Testis (tissue), 2 donors: ENCODE measurements at regions not wholly inside any gene's neighbourhood (a gene's known extent, or its start where the extent isn't known, plus 50 kb on each side); places are given as distances from the start of the nearest gene placed in this dataset.
"Not testable (repeated sequence)": the region's sequence is repeated elsewhere in the genome, so short reads cannot be mapped to it uniquely, and the experiment has no call there.

Source experiments
- DNase-seq: peaks from one replicate; pipeline ENCODE4 v3.0.0-alpha.2; 2019
- H3K27ac ChIP-seq, 2 donors: fragments of 200-600 bp; sonication (generic); one replicate each; pipeline ENCODE4 v1.5.1; 2019
- H3K27me3 ChIP-seq: fragments of 200-600 bp; sonication (generic); one replicate; pipeline ENCODE4 v1.5.1; 2019
- H3K36me3 ChIP-seq: fragments of 200-600 bp; sonication (generic); one replicate; pipeline ENCODE4 v1.5.1; 2017; ENCODE audit warnings: low read depth; ENCODE audit errors: missing control alignments
- H3K4me1 ChIP-seq: fragments of 200-600 bp; sonication (generic); one replicate; pipeline ENCODE4 v1.5.1; 2019
- H3K4me3 ChIP-seq, 2 donors: fragments of 200-600 bp; sonication (generic); one replicate each; pipeline ENCODE4 v1.5.1; 2017 to 2019
- H3K9me3 ChIP-seq: fragments of 200-600 bp; sonication (generic); one replicate; pipeline ENCODE4 v1.5.1; 2017
- POLR2A ChIP-seq: fragments of 450-650 bp; IDR thresholded peaks from one replicate; pipeline ENCODE4 v1.6.1; 2017; ENCODE audit warnings: antibody characterized with exemption, mild to moderate bottlenecking, moderate library complexity
- WGBS, 2 donors: methylation state at CpG; one replicate each; pipeline ENCODE4 v1.1.5; 2018; 5-methylcytosine and 5-hydroxymethylcytosine counted together
- intact Hi-C: fragments of 100-400 bp; cut with DNase I; formaldehyde crosslinking; loops from one replicate; pipeline ENCODE4 v1.15.1; 2023; ENCODE audit warnings: low total_unique reads
- TF ChIP-seq, protein P1 (sequence below), 3 experiments: fragments of 450-650 bp in 2 of 3; fragments of 200-600 bp in 1 of 3; sonication (generic) in 1 of 3; IDR thresholded peaks; one replicate each; pipeline ENCODE4 v1.5.1; 2016 to 2019; ENCODE audit warnings: antibody characterized with exemption in 3 of 3, mild to moderate bottlenecking in 2 of 3, moderate library complexity in 1 of 3

DNA sequence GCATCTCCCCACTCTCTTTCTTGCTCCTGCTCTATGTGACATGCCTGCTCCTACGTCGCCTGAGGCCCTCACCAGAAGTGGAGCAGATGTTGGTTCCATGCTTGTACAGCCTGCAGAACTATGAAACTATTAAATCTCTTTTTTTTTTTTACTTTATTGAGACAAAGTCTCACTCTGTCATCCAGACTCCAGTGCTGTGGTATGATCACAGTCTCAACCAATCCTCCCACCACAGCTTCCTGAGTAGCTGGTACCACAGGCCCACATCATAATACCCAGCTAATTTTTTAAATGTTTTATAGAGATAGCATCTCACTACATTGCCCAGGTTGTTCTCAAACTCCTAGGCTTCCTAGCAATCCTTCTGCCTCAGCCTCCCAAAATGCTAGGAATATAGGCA lies 1067.7 kb downstream of the PCDH9 start:
- no peak overlapping the region for H3K27ac ChIP-seq
- no peak for TF ChIP-seq POLR2A
- intact Hi-C loops: no loop called here
- no peaks in the 10 kb centered on the region for H3K9me3 ChIP-seq
- no peaks in the 10 kb centered on the region for H3K36me3 ChIP-seq
- WGBS, 2 donors: 62 to 76% methylated on average over 2 of the region's 2 CpGs
- DNase-seq: no peak
- H3K4me1 ChIP-seq: no peaks in the 10 kb centered on the region
- no peak overlapping the region for H3K4me3 ChIP-seq
- H3K27me3 ChIP-seq: no peaks in the 10 kb centered on the region

DNA sequence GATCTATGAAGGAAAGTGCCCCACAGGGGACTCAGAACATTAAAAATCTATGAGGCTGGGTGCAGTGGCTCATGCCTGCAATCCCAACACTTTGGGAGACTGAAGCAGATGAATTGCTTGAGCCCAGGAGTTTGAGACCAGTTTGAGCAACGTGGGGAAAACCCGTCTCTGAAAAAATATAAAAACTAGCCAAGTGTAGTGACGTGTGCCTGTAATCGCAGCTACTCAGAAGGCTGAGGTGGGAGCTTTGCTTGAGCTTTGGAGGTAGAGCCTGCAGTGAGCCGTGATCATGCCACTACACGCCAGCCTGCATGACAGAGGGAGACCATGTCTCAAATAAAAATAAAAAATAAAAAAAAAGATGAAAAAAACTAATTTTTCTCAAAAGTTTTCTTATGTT lies 1070.6 kb downstream of the PCDH9 start:
- intact Hi-C loops: no loop called here
- no peak for TF ChIP-seq POLR2A
- TF ChIP-seq, protein P1, sequence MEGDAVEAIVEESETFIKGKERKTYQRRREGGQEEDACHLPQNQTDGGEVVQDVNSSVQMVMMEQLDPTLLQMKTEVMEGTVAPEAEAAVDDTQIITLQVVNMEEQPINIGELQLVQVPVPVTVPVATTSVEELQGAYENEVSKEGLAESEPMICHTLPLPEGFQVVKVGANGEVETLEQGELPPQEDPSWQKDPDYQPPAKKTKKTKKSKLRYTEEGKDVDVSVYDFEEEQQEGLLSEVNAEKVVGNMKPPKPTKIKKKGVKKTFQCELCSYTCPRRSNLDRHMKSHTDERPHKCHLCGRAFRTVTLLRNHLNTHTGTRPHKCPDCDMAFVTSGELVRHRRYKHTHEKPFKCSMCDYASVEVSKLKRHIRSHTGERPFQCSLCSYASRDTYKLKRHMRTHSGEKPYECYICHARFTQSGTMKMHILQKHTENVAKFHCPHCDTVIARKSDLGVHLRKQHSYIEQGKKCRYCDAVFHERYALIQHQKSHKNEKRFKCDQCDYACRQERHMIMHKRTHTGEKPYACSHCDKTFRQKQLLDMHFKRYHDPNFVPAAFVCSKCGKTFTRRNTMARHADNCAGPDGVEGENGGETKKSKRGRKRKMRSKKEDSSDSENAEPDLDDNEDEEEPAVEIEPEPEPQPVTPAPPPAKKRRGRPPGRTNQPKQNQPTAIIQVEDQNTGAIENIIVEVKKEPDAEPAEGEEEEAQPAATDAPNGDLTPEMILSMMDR (IDR thresholded peaks at IDR 0.05): no peak
- Histone ChIP-seq H3K27ac (no peak overlapping the region), H3K4me3 (no peak overlapping the region), H3K9me3 (no peaks in the 10 kb centered on the region), H3K4me1 (no peaks in the 10 kb centered on the region), H3K27me3 (no peaks in the 10 kb centered on the region), H3K36me3 (no peaks in the 10 kb centered on the region)
- 73 to 84% methylated on average over 6 of the region's 6 CpGs for WGBS, 2 donors
- DNase-seq: no peak

DNA sequence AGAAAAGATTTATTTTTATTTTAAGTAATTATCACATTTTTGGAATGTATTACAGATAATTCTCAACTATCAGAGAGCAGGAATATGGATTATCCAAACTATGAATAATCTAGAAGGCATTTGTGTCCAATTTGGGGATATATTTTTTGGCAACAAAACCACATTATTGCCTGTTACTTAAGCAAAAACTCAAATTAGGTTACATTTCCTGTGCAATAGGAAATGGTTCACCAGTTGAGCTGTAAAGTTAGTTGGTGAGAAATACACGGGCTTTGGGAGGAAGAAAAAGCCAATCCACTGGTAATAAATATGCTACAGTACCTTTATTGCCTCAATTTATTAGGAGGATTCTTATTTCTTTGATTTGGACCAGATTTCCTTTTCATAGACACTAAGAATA lies 1075.2 kb downstream of the PCDH9 start:
- no peaks in the 10 kb centered on the region for H3K36me3 ChIP-seq
- no peaks in the 10 kb centered on the region for H3K9me3 ChIP-seq
- no peaks in the 10 kb centered on the region for H3K27me3 ChIP-seq
- intact Hi-C loops: no loop called here
- 21 to 33% methylated on average over 1 of the region's 1 CpG for WGBS, 2 donors
- H3K4me3 ChIP-seq: no peak overlapping the region
- no peak overlapping the region for H3K27ac ChIP-seq
- H3K4me1 ChIP-seq: no peaks in the 10 kb centered on the region
- no peak for DNase-seq
- no peak for TF ChIP-seq POLR2A
- TF ChIP-seq, protein P1 (IDR thresholded peaks at IDR 0.05): no peak

DNA sequence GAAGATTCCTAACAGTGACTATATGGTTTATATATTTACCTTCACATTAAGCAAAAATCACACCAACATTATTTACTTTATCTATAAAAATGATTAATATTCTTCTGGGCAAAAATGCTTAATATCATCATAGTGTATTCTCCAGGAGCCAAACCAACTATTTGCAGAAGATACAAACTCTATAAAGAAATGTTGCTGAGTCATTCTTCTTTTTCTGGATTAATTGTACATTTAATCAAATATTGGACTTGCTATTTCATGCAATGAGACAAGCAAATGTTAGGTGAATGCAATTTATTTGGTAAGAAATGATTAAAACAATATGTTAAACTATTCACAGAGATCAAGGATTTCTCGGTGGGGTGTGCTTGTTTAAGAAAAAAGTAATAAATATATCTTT lies 1075.8 kb downstream of the PCDH9 start:
- no peaks in the 10 kb centered on the region for H3K9me3 ChIP-seq
- TF ChIP-seq, protein P1 (IDR thresholded peaks at IDR 0.05): no peak
- TF ChIP-seq POLR2A: no peak
- intact Hi-C loops: no loop called here
- no peak for DNase-seq
- no peaks in the 10 kb centered on the region for H3K4me1 ChIP-seq
- H3K27ac ChIP-seq: no peak overlapping the region
- H3K27me3 ChIP-seq: no peaks in the 10 kb centered on the region
- WGBS, 2 donors: 65 to 72% methylated on average over 1 of the region's 1 CpG
- no peaks in the 10 kb centered on the region for H3K36me3 ChIP-seq
- no peak overlapping the region for H3K4me3 ChIP-seq

DNA sequence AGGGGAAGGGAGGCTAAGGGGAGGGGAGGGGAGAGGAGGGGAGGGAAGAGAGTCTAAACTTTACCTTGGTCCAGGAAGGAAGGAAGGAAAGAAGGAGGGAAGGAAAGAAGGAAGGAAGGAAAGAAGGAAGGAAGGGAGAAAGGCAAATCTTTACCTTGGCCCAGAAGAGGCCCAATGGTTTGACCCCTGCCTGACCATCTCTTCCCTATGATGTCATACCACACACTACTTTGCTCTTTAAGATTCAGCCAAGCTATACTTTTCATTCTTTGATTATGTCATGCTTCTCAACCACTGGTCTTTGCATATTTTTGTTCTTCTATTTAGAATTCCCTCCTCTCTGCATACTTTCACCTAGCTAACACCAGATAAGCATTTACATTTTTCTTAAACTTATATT lies 1077.5 kb downstream of the PCDH9 start:
- H3K36me3 ChIP-seq: no peaks in the 10 kb centered on the region
- DNase-seq: no peak
- no peaks in the 10 kb centered on the region for H3K9me3 ChIP-seq
- intact Hi-C loops: no loop called here
- TF ChIP-seq, protein P1 (IDR thresholded peaks at IDR 0.05): no peak
- no peak for TF ChIP-seq POLR2A
- no peaks in the 10 kb centered on the region for H3K4me1 ChIP-seq
- no peak overlapping the region for H3K27ac ChIP-seq
- H3K27me3 ChIP-seq: no peaks in the 10 kb centered on the region
- no peak overlapping the region for H3K4me3 ChIP-seq

DNA sequence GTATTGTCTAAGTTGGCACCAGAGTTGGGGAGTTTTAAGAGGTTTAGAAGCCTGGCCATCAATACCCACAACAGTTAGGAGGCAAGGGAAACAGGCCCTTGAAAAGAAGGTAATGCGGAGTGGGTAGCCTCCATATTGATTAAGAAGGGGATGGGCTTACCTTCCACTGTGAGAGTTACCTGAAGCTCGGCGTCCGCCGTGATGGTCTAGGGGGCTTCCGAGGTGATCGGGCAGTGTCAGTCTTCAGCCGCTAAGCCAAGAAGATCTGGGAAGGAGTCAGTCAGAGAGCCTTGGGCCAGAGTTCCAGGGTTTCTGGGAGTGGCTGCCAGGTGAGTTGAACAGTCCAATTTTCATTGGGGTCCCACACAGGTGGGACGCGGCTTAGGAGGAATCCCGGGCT lies 1085.8 kb downstream of the PCDH9 start:
- H3K4me1 ChIP-seq, DNase-seq, H3K27me3 ChIP-seq, H3K27ac ChIP-seq, H3K36me3 ChIP-seq, intact Hi-C loops, H3K4me3 ChIP-seq, H3K9me3 ChIP-seq: not testable (repeated sequence)
- WGBS, 2 donors: 97 to 98% methylated on average over 7 to 11 of the region's 11 CpGs
